ENCODE measurements at regions not wholly inside any gene's neighbourhood (a gene's known extent, or its start where the extent isn't known, plus 50 kb on each side); places are given as distances from the start of the nearest gene placed in this dataset.
"Not testable (repeated sequence)": the region's sequence is repeated elsewhere in the genome, so short reads cannot be mapped to it uniquely, and the experiment has no call there.

DNA sequence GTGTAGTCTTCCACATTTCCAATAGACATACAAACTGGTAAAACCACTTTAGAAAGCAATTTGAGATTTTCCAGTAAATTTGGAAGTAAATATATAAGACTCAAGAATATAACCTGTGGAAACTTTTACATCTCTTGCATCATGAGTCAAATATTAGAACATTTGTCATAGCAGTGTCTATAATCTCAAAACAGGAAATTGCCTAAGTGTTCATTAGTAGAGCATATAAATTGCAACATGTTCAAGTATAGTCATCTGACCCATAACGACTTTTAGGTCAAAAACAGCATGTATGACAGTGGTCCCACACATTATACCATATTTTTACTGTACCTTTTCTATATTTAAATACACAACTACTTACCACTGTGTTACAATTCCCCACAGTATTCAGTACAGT is 555.9 kb upstream of the VRK2 start:
- no peaks in the 10 kb centered on the region for H3K27me3 ChIP-seq (ENCODE audit: insufficient read depth in 3 of 3, low read length in 2 of 3)
- WGBS, 3 donors = 75 to 81% (median 80%) methylated on average over 1 of the region's 1 CpG
- no peaks in the 10 kb centered on the region for H3K36me3 ChIP-seq (ENCODE audit: insufficient read depth in 1 of 2, low read depth in 1 of 2)
- DNase-seq (no peak), ATAC-seq (no peak)
- no peak overlapping the region for H3K27ac ChIP-seq
- TF ChIP-seq, protein P1, sequence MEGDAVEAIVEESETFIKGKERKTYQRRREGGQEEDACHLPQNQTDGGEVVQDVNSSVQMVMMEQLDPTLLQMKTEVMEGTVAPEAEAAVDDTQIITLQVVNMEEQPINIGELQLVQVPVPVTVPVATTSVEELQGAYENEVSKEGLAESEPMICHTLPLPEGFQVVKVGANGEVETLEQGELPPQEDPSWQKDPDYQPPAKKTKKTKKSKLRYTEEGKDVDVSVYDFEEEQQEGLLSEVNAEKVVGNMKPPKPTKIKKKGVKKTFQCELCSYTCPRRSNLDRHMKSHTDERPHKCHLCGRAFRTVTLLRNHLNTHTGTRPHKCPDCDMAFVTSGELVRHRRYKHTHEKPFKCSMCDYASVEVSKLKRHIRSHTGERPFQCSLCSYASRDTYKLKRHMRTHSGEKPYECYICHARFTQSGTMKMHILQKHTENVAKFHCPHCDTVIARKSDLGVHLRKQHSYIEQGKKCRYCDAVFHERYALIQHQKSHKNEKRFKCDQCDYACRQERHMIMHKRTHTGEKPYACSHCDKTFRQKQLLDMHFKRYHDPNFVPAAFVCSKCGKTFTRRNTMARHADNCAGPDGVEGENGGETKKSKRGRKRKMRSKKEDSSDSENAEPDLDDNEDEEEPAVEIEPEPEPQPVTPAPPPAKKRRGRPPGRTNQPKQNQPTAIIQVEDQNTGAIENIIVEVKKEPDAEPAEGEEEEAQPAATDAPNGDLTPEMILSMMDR (IDR thresholded peaks at IDR 0.05) = no peak
- intact Hi-C loops (cut with DNase I) = no loop called here
- no peak overlapping the region for H3K4me3 ChIP-seq
- no peaks in the 10 kb centered on the region for H3K4me1 ChIP-seq
- H3K9me3 ChIP-seq = no peaks in the 10 kb centered on the region

DNA sequence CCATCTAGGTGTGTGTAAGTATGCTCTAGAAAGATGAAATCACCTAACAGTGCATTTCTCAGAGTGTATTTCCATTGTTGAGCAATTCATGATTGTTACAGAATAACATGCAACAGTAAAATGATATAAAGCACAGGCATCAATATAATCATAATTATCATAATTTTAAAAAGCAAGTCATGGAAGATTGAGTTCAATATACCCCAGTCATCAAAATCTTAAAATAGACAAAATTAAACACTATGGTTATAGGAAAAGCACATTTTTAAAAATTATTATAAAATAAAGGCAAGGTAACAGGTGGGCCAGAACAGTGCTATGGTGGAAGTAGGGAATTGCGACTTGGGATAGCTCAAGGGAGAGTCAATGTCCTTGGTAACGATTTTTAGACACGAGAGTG is 555.4 kb upstream of the VRK2 start:
- Histone ChIP-seq H3K4me1 (no peaks in the 10 kb centered on the region), H3K36me3 (ENCODE audit: insufficient read depth in 1 of 2, low read depth in 1 of 2) (no peaks in the 10 kb centered on the region), H3K27me3 (ENCODE audit: insufficient read depth in 3 of 3, low read length in 2 of 3) (no peaks in the 10 kb centered on the region), H3K9me3 (no peaks in the 10 kb centered on the region), H3K4me3 (no peak overlapping the region), H3K27ac (no peak overlapping the region)
- WGBS, 3 donors = 75 to 95% (median 95%) methylated on average over 3 of the region's 3 CpGs
- TF ChIP-seq, protein P1 (IDR thresholded peaks at IDR 0.05) = no peak
- no peak for ATAC-seq
- no peak for DNase-seq
- intact Hi-C loops (cut with DNase I) = no loop called here

DNA sequence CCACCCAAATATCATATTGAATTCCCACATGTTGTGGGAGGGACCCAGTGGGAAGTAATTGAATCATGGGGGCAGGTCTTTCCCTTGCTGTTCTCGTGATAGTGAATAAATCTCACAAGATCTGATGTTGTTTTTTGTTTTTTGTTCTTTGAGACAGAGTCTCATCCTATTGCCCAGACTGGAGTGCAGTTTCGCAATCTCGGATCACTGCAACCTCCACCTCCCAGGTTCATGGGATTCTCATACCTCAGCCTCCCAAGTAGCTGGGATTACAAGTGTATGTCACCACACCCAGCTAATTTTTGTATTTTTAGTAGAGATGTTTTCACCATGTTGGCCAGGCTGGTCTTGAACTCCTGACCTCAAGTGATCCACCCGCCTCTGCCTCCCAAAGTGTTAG is 552.6 kb upstream of the VRK2 start:
- H3K27ac ChIP-seq; H3K4me1 ChIP-seq; H3K4me3 ChIP-seq; ATAC-seq; H3K9me3 ChIP-seq; intact Hi-C loops (cut with DNase I); DNase-seq; H3K27me3 ChIP-seq (ENCODE audit: insufficient read depth in 3 of 3, low read length in 2 of 3); H3K36me3 ChIP-seq (ENCODE audit: insufficient read depth in 1 of 2, low read depth in 1 of 2): not testable (repeated sequence)
- 74 to 85% (median 79%) methylated on average over 4 of the region's 4 CpGs for WGBS, 3 donors

DNA sequence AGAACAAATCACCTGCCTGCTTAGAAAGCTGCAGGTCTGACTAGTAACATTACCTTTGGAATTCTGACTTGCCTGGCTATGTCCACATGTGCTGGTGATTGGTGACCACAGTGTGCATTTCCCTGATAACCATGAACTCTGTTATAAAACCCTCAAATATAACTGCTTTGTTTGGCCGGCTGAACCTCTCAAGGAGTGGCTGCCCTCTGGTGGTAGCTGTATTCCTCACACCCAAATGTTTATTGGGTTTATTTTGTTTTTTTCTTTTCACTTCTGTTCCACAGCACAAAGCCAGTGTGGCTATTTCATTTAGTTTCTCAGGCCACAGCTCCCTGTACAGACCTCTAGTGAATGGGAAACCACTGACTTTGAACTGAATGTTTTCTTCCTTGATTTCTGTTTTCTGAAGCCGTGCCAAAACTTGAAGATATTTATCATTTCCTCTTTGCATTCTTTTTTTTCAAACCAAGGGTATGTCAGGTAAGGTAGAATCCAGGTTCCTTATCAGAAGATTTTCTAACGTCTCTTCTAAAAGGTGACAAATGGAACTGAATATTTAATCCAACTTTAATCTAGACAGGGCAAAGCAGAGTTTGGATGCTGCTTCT is 549.0 kb upstream of the VRK2 start:
- no peaks in the 10 kb centered on the region for H3K4me1 ChIP-seq
- intact Hi-C loops (cut with DNase I) = loop anchor here in 1 of 2 donors (5.0 kb wide), 1 partner anchor 120 kb away; no protein-coding TSS in a partner anchor
- H3K36me3 ChIP-seq (ENCODE audit: insufficient read depth in 1 of 2, low read depth in 1 of 2) = no peaks in the 10 kb centered on the region
- DNase-seq (no peak), ATAC-seq (peak in 1 of 4 donors; percentile 58)
- no peaks in the 10 kb centered on the region for H3K9me3 ChIP-seq
- TF ChIP-seq, protein P1 (IDR thresholded peaks at IDR 0.05) = peak; percentile 74
- H3K4me3 ChIP-seq = no peak overlapping the region
- H3K27ac ChIP-seq = no peak overlapping the region
- no peaks in the 10 kb centered on the region for H3K27me3 ChIP-seq (ENCODE audit: insufficient read depth in 3 of 3, low read length in 2 of 3)
- WGBS, 3 donors = 30 to 35% (median 32%) methylated on average over 3 of the region's 3 CpGs

DNA sequence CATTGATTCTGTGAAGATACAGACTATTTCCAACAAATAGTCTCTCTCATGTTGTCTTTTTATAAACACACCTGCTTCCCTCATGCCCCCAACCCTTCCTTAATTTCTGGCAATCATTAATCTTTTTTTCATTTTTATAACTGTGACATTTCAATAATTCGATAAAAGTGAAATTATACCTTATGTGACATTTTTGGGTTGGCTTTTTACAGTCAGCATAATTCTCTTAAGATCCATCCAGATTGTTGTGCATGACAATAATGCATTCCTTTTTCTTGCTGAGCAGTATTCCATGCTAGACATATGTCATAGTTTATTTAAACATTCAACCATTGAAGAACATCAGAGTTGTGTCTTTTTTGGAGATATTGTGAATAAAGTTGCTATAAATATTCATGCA is 541.8 kb upstream of the VRK2 start:
- intact Hi-C loops (cut with DNase I) = no loop called here
- TF ChIP-seq, protein P1 (IDR thresholded peaks at IDR 0.05) = no peak
- Histone ChIP-seq H3K9me3 (no peaks in the 10 kb centered on the region), H3K27me3 (ENCODE audit: insufficient read depth in 3 of 3, low read length in 2 of 3) (no peaks in the 10 kb centered on the region), H3K36me3 (ENCODE audit: insufficient read depth in 1 of 2, low read depth in 1 of 2) (no peaks in the 10 kb centered on the region), H3K4me1 (no peaks in the 10 kb centered on the region), H3K4me3 (no peak overlapping the region), H3K27ac (no peak overlapping the region)
- ATAC-seq (no peak), DNase-seq (no peak)
- WGBS, 3 donors = 0 to 58% (median 31%) methylated on average over 1 of the region's 1 CpG
